ENCODE measurements at regions not wholly inside any gene's neighbourhood (a gene's known extent, or its start where the extent isn't known, plus 50 kb on each side); places are given as distances from the start of the nearest gene placed in this dataset.

DNA sequence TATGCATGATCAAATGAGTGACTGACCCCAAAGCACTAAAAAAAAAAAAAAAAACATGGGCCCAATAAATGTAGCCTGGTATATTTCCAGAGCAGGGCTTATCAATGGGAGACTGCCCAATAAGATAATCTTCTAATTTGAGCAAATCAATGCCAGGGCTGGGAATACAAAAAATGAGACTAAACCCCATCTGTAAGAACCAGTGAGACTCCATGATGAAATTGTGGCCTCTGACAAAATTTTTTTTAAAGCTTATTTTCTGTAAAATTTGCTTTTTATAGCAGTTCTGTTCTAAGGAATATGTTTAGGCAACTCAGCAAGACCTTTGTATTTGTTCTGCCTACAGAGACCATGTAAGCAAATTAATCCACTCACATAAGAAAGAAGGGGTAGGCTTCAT is 186.8 kb upstream of the CCDC150 start:
- TF ChIP-seq CTCF (IDR thresholded peaks at IDR 0.05) (no peak), EZH2 (IDR thresholded peaks at IDR 0.05; ENCODE audit: borderline replicate concordance, insufficient read depth, low read depth, low read length, poor library complexity, severe bottlenecking) (no peak)
- H3K4me3 ChIP-seq (ENCODE audit: control extremely low read depth in 1 of 5, extremely low read depth in 1 of 5, insufficient read depth in 1 of 5, low read depth in 2 of 5, low read length in 4 of 5), result no peak overlapping the region
- no peaks in the 10 kb centered on the region for H3K36me3 ChIP-seq (replicated peaks in 1 of 2; ENCODE audit: control extremely low read depth in 1 of 2, control insufficient read depth in 1 of 2, extremely low read depth in 1 of 2, insufficient read depth in 2 of 2, low read length in 1 of 2)
- peaks cover 19% of the 10 kb centered on the region for H3K27me3 Mint-ChIP-seq
- H3K4me2 ChIP-seq (replicated peaks; ENCODE audit: low read depth, low read length, poor library complexity, severe bottlenecking), result no peak overlapping the region
- no peaks in the 10 kb centered on the region for H3K9me3 Mint-ChIP-seq (ENCODE audit: insufficient read depth)
- ChIA-PET POLR2A (no interaction called here), CTCF (interaction anchor here (1.2 to 4.6 kb wide), 13 partner anchors 12 to 385 kb away, joined by 4 to 81 read pairs (median 7); partner anchors contain the start of gene DNAH7)
- no peaks in the 10 kb centered on the region for H4K20me1 ChIP-seq (ENCODE audit: control insufficient read depth, insufficient read depth, low read length, poor library complexity, severe bottlenecking)
- H3K9me3 ChIP-seq (ENCODE audit: control extremely low read depth in 1 of 3, control insufficient read depth in 2 of 3, insufficient read depth in 1 of 3, low read length in 2 of 3), result peaks cover 0 to 3% (median 0%) of the 10 kb centered on the region in 3 donors
- ATAC-seq (ENCODE audit: low read depth) (no peak), DNase-seq (no peak)
- H2AFZ ChIP-seq (ENCODE audit: insufficient read depth, low read depth, low read length, poor library complexity, severe bottlenecking), result no peak overlapping the region
- H3K4me1 Mint-ChIP-seq, result no peaks in the 10 kb centered on the region
- no peak overlapping the region for H3K27ac ChIP-seq (ENCODE audit: low read length in 2 of 2)
- no peaks in the 10 kb centered on the region for H3K4me1 ChIP-seq (ENCODE audit: control insufficient read depth in 2 of 2, insufficient read depth in 2 of 2, low read length in 2 of 2)
- H3K27me3 ChIP-seq (replicated peaks in 1 of 4; ENCODE audit: control extremely low read depth in 1 of 4, control insufficient read depth in 3 of 4, insufficient read depth in 4 of 4, low read length in 3 of 4), result peaks cover 0 to 5% (median 0%) of the 10 kb centered on the region in 4 experiments
- H3K79me2 ChIP-seq (ENCODE audit: control insufficient read depth, insufficient read depth, low read length), result no peaks in the 10 kb centered on the region
- H3K9ac ChIP-seq (ENCODE audit: low read length), result no peak overlapping the region
- no peak overlapping the region for H3K4me3 Mint-ChIP-seq
- intact Hi-C loops (cut with micrococcal nuclease), result loop anchor here (1.0 to 5.0 kb wide), 3 partner anchors 154 to 790 kb away; no protein-coding TSS in a partner anchor
- H3K27ac Mint-ChIP-seq, result no peak overlapping the region

GRCh38 chr2:196453613-196454047 is 185.9 kb upstream of the CCDC150 start:
- Histone ChIP-seq H3K4me1 (ENCODE audit: control insufficient read depth in 2 of 2, insufficient read depth in 2 of 2, low read length in 2 of 2) (no peaks in the 10 kb centered on the region), H3K9me3 (ENCODE audit: control extremely low read depth in 1 of 3, control insufficient read depth in 2 of 3, insufficient read depth in 1 of 3, low read length in 2 of 3) (peaks cover 0 to 3% (median 0%) of the 10 kb centered on the region in 3 donors), H3K36me3 (replicated peaks in 1 of 2; ENCODE audit: control extremely low read depth in 1 of 2, control insufficient read depth in 1 of 2, extremely low read depth in 1 of 2, insufficient read depth in 2 of 2, low read length in 1 of 2) (no peaks in the 10 kb centered on the region), H3K4me2 (replicated peaks; ENCODE audit: low read depth, low read length, poor library complexity, severe bottlenecking) (no peak overlapping the region), H3K79me2 (ENCODE audit: control insufficient read depth, insufficient read depth, low read length) (no peaks in the 10 kb centered on the region), H3K4me3 (ENCODE audit: control extremely low read depth in 1 of 5, extremely low read depth in 1 of 5, insufficient read depth in 1 of 5, low read depth in 2 of 5, low read length in 4 of 5) (no peak overlapping the region), H4K20me1 (ENCODE audit: control insufficient read depth, insufficient read depth, low read length, poor library complexity, severe bottlenecking) (no peaks in the 10 kb centered on the region), H3K27ac (ENCODE audit: low read length in 2 of 2) (no peak overlapping the region), H2AFZ (ENCODE audit: insufficient read depth, low read depth, low read length, poor library complexity, severe bottlenecking) (no peak overlapping the region), H3K9ac (ENCODE audit: low read length) (no peak overlapping the region), H3K27me3 (replicated peaks in 1 of 4; ENCODE audit: control extremely low read depth in 1 of 4, control insufficient read depth in 3 of 4, insufficient read depth in 4 of 4, low read length in 3 of 4) (peaks cover 0 to 5% (median 0%) of the 10 kb centered on the region in 4 experiments)
- peak; percentile 52 for TF ChIP-seq CTCF (IDR thresholded peaks at IDR 0.05)
- TF ChIP-seq EZH2 (IDR thresholded peaks at IDR 0.05; ENCODE audit: borderline replicate concordance, insufficient read depth, low read depth, low read length, poor library complexity, severe bottlenecking), result no peak
- H3K27me3 Mint-ChIP-seq, result peaks cover 23% of the 10 kb centered on the region
- intact Hi-C loops (cut with micrococcal nuclease), result loop anchor here (1.0 to 5.0 kb wide), 3 partner anchors 155 to 791 kb away; no protein-coding TSS in a partner anchor
- DNase-seq (peak; percentile 63), ATAC-seq (ENCODE audit: low read depth) (peak; percentile 43)
- POLR2A ChIA-PET, result no interaction called here
- H3K27ac Mint-ChIP-seq, result no peak overlapping the region
- no peaks in the 10 kb centered on the region for H3K4me1 Mint-ChIP-seq
- WGBS (ENCODE audit: insufficient coverage), result no CpG with 5 or more reads among the region's 4 CpGs
- H3K9me3 Mint-ChIP-seq (ENCODE audit: insufficient read depth), result no peaks in the 10 kb centered on the region
- H3K4me3 Mint-ChIP-seq, result no peak overlapping the region
- CTCF ChIA-PET, result interaction anchor here (0.7 to 4.6 kb wide), 31 partner anchors 9 to 877 kb away, joined by 3 to 81 read pairs (median 4); partner anchors contain the start of gene DNAH7
